AG04449 (cell line): ENCODE measurements at regions not wholly inside any gene's neighbourhood (a gene's known extent, or its start where the extent isn't known, plus 50 kb on each side); places are given as distances from the start of the nearest gene placed in this dataset.

ENCODE experiments used
- CTCF ChIA-PET: fragments of 350-600 bp; formaldehyde crosslinking; extraction: SDS; loops from one replicate; lab custom pipeline; 2021; ENCODE audit warnings: antibody characterized with exemption; lab: Yijun Ruan, JAX
- POLR2A ChIA-PET: fragments of 400-600, 350-600 bp; formaldehyde crosslinking; extraction: SDS; loops from one replicate; lab custom pipeline; 2020; ENCODE audit warnings: antibody characterized with exemption, inconsistent platforms; lab: Yijun Ruan, JAX
- DNase-seq: peaks from one replicate; pipeline ENCODE4 v3.0.0-alpha.2; 2010; ENCODE audit warnings: low read depth, low spot score
- H3K4me3 ChIP-seq: 2 replicates; pipeline ENCODE4 v1.5.1; 2011; ENCODE audit warnings: low read depth, mild to moderate bottlenecking, control low read depth, low read length
- CTCF ChIP-seq: IDR thresholded peaks from one replicate; pipeline ENCODE4 v1.5.1; 2011; ENCODE audit warnings: mild to moderate bottlenecking, moderate library complexity, low read length, control low read depth, inconsistent platforms; ENCODE audit not compliant: insufficient read depth; ENCODE audit errors: missing control alignments

GRCh38 chr6:148044261-148044751 is 298.3 kb upstream of the SASH1 start:
- ChIA-PET CTCF (no interaction called here), POLR2A (interaction anchor here (1.1 kb wide), 1 partner anchor 537 kb away, joined by 4 read pairs; no protein-coding TSS in a partner anchor)
- DNase-seq, result peak; percentile 73
- TF ChIP-seq CTCF, result no peak
- H3K4me3 ChIP-seq, result no peak overlapping the region

GRCh38 chr6:148044921-148045320 is 297.7 kb upstream of the SASH1 start:
- H3K4me3 ChIP-seq, result no peak overlapping the region
- no peak for TF ChIP-seq CTCF
- no peak for DNase-seq
- ChIA-PET POLR2A (interaction anchor here (1.1 kb wide), 1 partner anchor 537 kb away, joined by 4 read pairs; no protein-coding TSS in a partner anchor), CTCF (no interaction called here)

DNA sequence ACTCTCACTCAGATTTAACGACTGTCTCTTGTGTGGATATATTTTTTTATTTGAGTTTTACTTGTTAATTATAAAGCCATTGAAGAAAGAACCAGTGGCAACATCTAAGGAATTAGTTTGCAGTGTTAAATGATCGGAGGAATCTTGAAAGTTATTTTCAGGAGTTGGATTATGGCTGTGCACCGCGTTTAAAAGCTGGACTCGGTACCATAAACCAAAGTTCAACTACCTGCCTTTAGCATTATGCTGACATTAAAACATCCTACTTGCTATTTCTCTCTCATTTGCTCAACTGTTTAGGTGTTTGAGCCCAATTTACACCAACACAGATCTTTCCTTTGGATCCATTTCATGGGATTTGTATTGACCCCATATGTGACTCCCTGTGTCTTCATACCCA is 289.4 kb upstream of the SASH1 start:
- H3K4me3 ChIP-seq, result no peak overlapping the region
- no peak for DNase-seq
- ChIA-PET POLR2A (no interaction called here), CTCF (no interaction called here)
- no peak for TF ChIP-seq CTCF

DNA sequence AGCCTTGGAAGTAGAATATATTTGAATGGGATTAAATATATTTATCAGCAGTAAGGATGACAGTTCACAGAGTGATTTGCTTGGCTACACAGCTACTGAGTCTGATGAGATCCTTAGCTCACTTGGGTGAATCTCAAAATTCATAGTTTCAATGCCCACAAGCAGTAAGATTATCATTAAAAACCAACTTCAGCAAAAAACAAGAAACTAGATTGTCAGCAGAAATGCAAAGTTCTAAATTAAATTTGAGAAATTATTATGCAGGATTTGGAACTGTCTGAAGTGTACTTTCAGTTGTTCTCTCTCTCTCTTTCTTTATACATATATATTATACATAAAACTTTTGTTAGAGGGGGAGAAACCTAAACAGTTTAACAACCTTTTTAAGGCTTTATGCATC is 288.8 kb upstream of the SASH1 start:
- TF ChIP-seq CTCF, result no peak
- CTCF ChIA-PET, result no interaction called here
- no peak for DNase-seq
- no peak overlapping the region for H3K4me3 ChIP-seq
- POLR2A ChIA-PET, result no interaction called here

- no peak for DNase-seq
- H3K4me3 ChIP-seq, result no peak overlapping the region
- POLR2A ChIA-PET, result no interaction called here
- CTCF ChIA-PET, result no interaction called here
- TF ChIP-seq CTCF, result no peak
These were observed 288.4 kb upstream of the SASH1 start for GRCh38 chr6:148054219-148054618.

DNA sequence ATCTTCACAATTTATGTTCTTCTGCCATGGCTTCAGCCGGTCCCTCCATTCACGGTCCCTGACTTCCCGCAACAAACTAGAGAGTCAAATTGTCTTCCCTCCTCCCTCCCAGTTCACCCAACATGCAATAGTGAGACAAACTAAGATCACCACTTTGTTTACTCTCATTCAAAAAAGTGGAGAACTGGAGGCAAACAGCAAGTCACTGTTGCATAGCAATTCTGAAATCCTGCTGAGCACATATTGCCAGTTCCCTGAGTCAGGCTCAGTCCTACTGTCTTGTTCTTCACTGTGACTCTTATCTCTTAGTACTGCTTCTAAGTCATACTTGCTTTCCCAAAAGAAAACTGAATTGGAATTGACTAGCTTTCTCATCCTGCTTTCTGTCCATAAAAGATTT is 287.2 kb upstream of the SASH1 start:
- CTCF ChIA-PET, result interaction anchor here (1.0 kb wide), 1 partner anchor 110 kb away, joined by 3 read pairs; no protein-coding TSS in a partner anchor
- TF ChIP-seq CTCF, result no peak
- no peak for DNase-seq
- H3K4me3 ChIP-seq, result no peak overlapping the region
- POLR2A ChIA-PET, result no interaction called here
